Mesenchymal stem cell (in vitro differentiated cells and primary cell): ENCODE measurements at regions not wholly inside any gene's neighbourhood (a gene's known extent, or its start where the extent isn't known, plus 50 kb on each side); places are given as distances from the start of the nearest gene placed in this dataset.
"Not testable (repeated sequence)": the region's sequence is repeated elsewhere in the genome, so short reads cannot be mapped to it uniquely, and the experiment has no call there.

Experiments
- DNase-seq: peaks from one replicate; pipeline ENCODE4 v3.0.0-alpha.2; 2013
- H2AFZ ChIP-seq: one replicate; pipeline ENCODE4 v1.6.1; 2013; ENCODE audit warnings: low read depth, mild to moderate bottlenecking, control low read depth, inconsistent platforms, low read length, moderate library complexity
- H2AK5ac ChIP-seq: 2 replicates; pipeline ENCODE4 v1.6.1; 2013; ENCODE audit warnings: low read length, moderate library complexity, mild to moderate bottlenecking, inconsistent platforms; ENCODE audit not compliant: severe bottlenecking
- H2BK120ac ChIP-seq: one replicate; pipeline ENCODE4 v1.6.1; 2013; ENCODE audit warnings: low read depth, mild to moderate bottlenecking, inconsistent platforms, low read length, moderate library complexity
- H2BK12ac ChIP-seq, 2 experiments: one replicate each; pipeline ENCODE4 v1.6.1; 2013; ENCODE audit warnings: inconsistent platforms in 2 of 2, low read length in 2 of 2, mild to moderate bottlenecking in 2 of 2, moderate library complexity in 2 of 2, control low read depth in 1 of 2
- H2BK15ac ChIP-seq: one replicate; pipeline ENCODE4 v1.6.1; 2013; ENCODE audit warnings: mild to moderate bottlenecking, low read depth, inconsistent platforms; ENCODE audit not compliant: poor library complexity, severe bottlenecking
- H2BK5ac ChIP-seq: 2 replicates; pipeline ENCODE4 v1.6.1; 2013; ENCODE audit warnings: low read depth, mild to moderate bottlenecking, low read length, control low read depth, inconsistent platforms; ENCODE audit not compliant: poor library complexity, severe bottlenecking
- H3K14ac ChIP-seq, 2 experiments: one replicate each; pipeline ENCODE4 v1.6.1; 2013; ENCODE audit warnings: inconsistent platforms in 2 of 2, low read length in 2 of 2, control low read depth in 1 of 2, mild to moderate bottlenecking in 1 of 2, moderate library complexity in 1 of 2
- H3K18ac ChIP-seq, 2 experiments: one replicate each; pipeline ENCODE4 v1.6.1; 2013; ENCODE audit warnings: inconsistent platforms in 2 of 2, low read length in 2 of 2, control low read depth in 1 of 2, low read depth in 1 of 2, mild to moderate bottlenecking in 1 of 2
- H3K23ac ChIP-seq, 2 experiments: one replicate each; pipeline ENCODE4 v1.6.1; 2013; ENCODE audit warnings: inconsistent platforms in 2 of 2, low read length in 2 of 2, mild to moderate bottlenecking in 2 of 2, moderate library complexity in 2 of 2, control low read depth in 1 of 2
- H3K27ac ChIP-seq: 2 replicates; pipeline ENCODE4 v1.5.1; 2013; ENCODE audit warnings: mild to moderate bottlenecking, moderate library complexity, low read length, control low read depth, inconsistent platforms; ENCODE audit not compliant: poor library complexity, severe bottlenecking
- H3K27me3 ChIP-seq, 2 experiments: 2 replicates each; pipeline versions ENCODE4 v1.6.1 to v1.7.0; 2013; ENCODE audit warnings: low read length in 2 of 2, mild to moderate bottlenecking in 2 of 2, moderate library complexity in 2 of 2, control low read depth in 1 of 2, inconsistent platforms in 1 of 2; ENCODE audit not compliant: control insufficient read depth in 1 of 2, insufficient read depth in 1 of 2
- H3K36me3 ChIP-seq, 2 experiments: 2 replicates each; pipeline versions ENCODE4 v1.6.1 to v1.7.0; 2013; ENCODE audit warnings: low read length in 2 of 2, control low read depth in 1 of 2, inconsistent platforms in 1 of 2, low read depth in 1 of 2, mild to moderate bottlenecking in 1 of 2; ENCODE audit not compliant: insufficient read depth in 2 of 2, control insufficient read depth in 1 of 2
- H3K4ac ChIP-seq, 2 experiments: one replicate each; pipeline ENCODE4 v1.6.1; 2013; ENCODE audit warnings: inconsistent platforms in 2 of 2, low read length in 2 of 2, mild to moderate bottlenecking in 2 of 2, moderate library complexity in 2 of 2, control low read depth in 1 of 2, low read depth in 1 of 2
- H3K4me1 ChIP-seq: 2 replicates; pipeline ENCODE4 v1.6.1; 2013; ENCODE audit warnings: low read depth, low read length, control low read depth; ENCODE audit not compliant: control insufficient read depth, insufficient read depth
- H3K4me2 ChIP-seq: 2 replicates; pipeline ENCODE4 v1.6.1; 2013; ENCODE audit warnings: low read length, mild to moderate bottlenecking, inconsistent platforms; ENCODE audit not compliant: poor library complexity, severe bottlenecking
- H3K4me3 ChIP-seq, 2 experiments: 2 replicates each; pipeline versions ENCODE4 v1.5.1 to v1.7.0; 2013; ENCODE audit warnings: low read length in 2 of 2, mild to moderate bottlenecking in 2 of 2, control low read depth in 1 of 2, low read depth in 1 of 2; ENCODE audit not compliant: insufficient read depth in 1 of 2
- H3K79me1 ChIP-seq: replicated peaks from 2 replicates; pipeline ENCODE4 v1.6.1; 2013; ENCODE audit warnings: mild to moderate bottlenecking, control low read depth, low read length, inconsistent platforms; ENCODE audit not compliant: poor library complexity, severe bottlenecking
- H3K9ac ChIP-seq: 2 replicates; pipeline ENCODE4 v1.7.0; 2013; ENCODE audit warnings: mild to moderate bottlenecking, low read length, moderate library complexity
- H3K9me3 ChIP-seq: 2 replicates; pipeline ENCODE4 v1.7.0; 2013; ENCODE audit warnings: mild to moderate bottlenecking, low read length; ENCODE audit not compliant: control insufficient read depth
- H4K8ac ChIP-seq: one replicate; pipeline ENCODE4 v1.6.1; 2013; ENCODE audit warnings: inconsistent platforms, mild to moderate bottlenecking, low read length, moderate library complexity
- H4K91ac ChIP-seq: one replicate; pipeline ENCODE4 v1.6.1; 2013; ENCODE audit warnings: mild to moderate bottlenecking, low read length, inconsistent platforms
- WGBS: methylation state at CpG from one replicate; pipeline ENCODE4 v1.1.7; 2013; ENCODE audit warnings: mixed read lengths; 5-methylcytosine and 5-hydroxymethylcytosine counted together

- not testable (repeated sequence) for H3K4me2 ChIP-seq, DNase-seq, H2BK5ac ChIP-seq, H4K91ac ChIP-seq, H2AFZ ChIP-seq, H3K18ac ChIP-seq, H3K23ac ChIP-seq, H3K27me3 ChIP-seq, H3K36me3 ChIP-seq, H3K4ac ChIP-seq, H3K4me1 ChIP-seq, H2BK15ac ChIP-seq, H3K14ac ChIP-seq, H4K8ac ChIP-seq, H2AK5ac ChIP-seq, H3K9me3 ChIP-seq, H3K79me1 ChIP-seq, H2BK120ac ChIP-seq, H3K4me3 ChIP-seq, H2BK12ac ChIP-seq, H3K27ac ChIP-seq, H3K9ac ChIP-seq
- 75% methylated on average over 12 of the region's 12 CpGs for WGBS
These were observed 335.6 kb downstream of the CWH43 start for GRCh38 chr4:49321511-49322300.

DNA sequence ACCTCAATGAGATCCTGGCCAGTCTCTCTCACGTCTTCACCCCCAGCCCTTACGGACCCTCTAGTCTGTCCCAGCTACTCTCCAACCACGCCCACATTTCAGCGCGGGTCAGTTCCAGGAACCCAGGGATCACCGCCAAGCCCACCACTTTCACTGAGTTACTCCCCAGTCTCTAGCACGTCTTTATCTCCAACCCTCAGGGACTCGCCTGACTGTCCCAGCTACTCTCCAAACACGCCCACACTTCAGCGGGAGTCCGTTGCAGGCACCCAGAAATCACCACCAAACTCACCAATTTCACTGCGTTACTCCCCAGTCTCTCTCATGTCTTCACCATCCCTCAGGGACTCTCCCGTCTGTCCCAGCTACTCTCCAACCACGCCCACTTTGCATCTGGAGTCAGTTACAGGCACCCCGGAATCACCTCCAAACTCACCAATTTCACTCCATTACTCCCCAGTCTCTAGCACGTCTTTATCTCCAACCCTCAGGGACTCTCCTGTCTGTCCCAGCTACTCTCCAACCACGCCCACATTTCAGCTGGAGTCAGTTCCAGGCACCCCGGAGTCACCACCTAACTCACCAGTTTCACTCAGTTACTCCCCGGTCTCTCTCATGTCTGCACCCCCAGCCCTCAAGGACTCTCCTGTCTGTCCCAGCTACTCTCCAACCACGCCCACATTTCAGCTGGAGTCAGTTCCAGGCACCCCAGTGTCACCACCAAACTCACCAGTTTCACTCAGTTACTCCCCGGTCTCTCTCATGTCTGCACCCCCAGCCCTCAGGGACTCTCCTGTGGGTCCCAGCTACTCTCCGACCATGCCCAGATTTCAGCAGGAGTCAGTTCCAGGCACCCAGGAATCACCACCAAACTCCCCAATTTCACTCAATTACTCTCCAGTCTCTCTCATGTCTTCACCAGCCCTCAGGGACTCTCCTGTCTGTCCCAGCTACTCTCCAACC lies 336.8 kb downstream of the CWH43 start:
- H3K9ac ChIP-seq, H3K36me3 ChIP-seq, H2BK120ac ChIP-seq, H4K8ac ChIP-seq, H2BK5ac ChIP-seq, H3K27ac ChIP-seq, H4K91ac ChIP-seq, H3K27me3 ChIP-seq, H2AK5ac ChIP-seq, H2BK15ac ChIP-seq, H2BK12ac ChIP-seq, H2AFZ ChIP-seq, H3K79me1 ChIP-seq, H3K9me3 ChIP-seq, H3K23ac ChIP-seq, H3K18ac ChIP-seq, H3K4me1 ChIP-seq, DNase-seq, H3K4me3 ChIP-seq, H3K14ac ChIP-seq, H3K4me2 ChIP-seq, H3K4ac ChIP-seq: not testable (repeated sequence)
- WGBS = 79% methylated on average over 22 of the region's 22 CpGs

- not testable (repeated sequence) for H3K9ac ChIP-seq, H4K8ac ChIP-seq, H2AFZ ChIP-seq, H3K27ac ChIP-seq, H3K18ac ChIP-seq, DNase-seq, H2BK12ac ChIP-seq, H3K23ac ChIP-seq, H3K4me1 ChIP-seq, H4K91ac ChIP-seq, H3K4me2 ChIP-seq, H3K14ac ChIP-seq, H2BK5ac ChIP-seq, H2AK5ac ChIP-seq, H3K36me3 ChIP-seq, H2BK120ac ChIP-seq, H3K4ac ChIP-seq, H3K4me3 ChIP-seq, H3K9me3 ChIP-seq, H2BK15ac ChIP-seq, H3K27me3 ChIP-seq, H3K79me1 ChIP-seq
- no CpG with 5 or more reads among the region's 10 CpGs for WGBS
These were observed 337.5 kb downstream of the CWH43 start for GRCh38 chr4:49323573-49323940.
